NCI-H345 treated with DMSO at 0.1 percent for 48 hours (cell line): ENCODE measurements at regions not wholly inside any gene's neighbourhood (a gene's known extent, or its start where the extent isn't known, plus 50 kb on each side); places are given as distances from the start of the nearest gene placed in this dataset.
"Not testable (repeated sequence)": the region's sequence is repeated elsewhere in the genome, so short reads cannot be mapped to it uniquely, and the experiment has no call there.

ENCODE experiments used
- DNase-seq: peaks from one replicate; lab custom pipeline; 2025; ENCODE audit not compliant: unreplicated experiment; lab: John Stamatoyannopoulos, UW

DNA sequence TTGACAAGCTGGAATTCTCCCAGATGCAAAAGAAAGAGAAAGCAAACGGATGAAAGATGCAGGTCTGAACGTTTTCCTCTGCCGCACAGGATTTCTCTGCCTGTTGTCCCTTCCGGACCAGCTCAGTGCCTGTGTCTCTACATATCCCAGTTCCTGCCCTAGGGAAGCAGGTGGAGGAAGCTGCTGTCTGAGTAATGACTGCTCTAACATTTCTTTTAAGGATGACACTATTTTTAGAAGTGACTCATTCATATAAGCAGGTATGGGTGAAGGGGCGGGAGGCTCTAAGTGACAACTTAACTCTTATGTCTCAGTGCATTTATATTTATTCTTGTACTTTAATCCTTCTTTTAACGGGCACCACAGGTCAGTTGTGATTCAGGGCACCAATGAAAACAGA is 128.8 kb downstream of the SLC24A2 start:
- no peak for DNase-seq

DNA sequence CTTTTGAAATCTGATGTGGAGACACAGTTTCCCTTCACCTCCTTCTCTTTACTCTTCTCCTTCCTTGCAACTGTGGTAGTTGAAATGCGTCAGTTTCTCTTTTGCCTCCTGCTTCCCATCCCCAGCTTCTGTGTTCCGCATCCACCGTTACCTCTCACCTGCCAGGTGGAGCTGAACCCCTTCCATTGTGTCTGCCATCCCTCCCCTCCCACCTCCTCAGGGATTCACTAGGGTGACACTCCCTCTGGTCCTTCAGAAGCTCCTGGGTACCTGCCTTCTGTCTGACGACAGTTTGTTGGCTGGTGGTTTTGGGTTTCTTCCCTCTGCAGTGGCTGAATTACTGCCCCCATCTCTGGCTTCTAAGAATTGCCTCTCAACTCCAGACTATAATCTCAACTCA is 132.1 kb downstream of the SLC24A2 start:
- no peak for DNase-seq

DNA sequence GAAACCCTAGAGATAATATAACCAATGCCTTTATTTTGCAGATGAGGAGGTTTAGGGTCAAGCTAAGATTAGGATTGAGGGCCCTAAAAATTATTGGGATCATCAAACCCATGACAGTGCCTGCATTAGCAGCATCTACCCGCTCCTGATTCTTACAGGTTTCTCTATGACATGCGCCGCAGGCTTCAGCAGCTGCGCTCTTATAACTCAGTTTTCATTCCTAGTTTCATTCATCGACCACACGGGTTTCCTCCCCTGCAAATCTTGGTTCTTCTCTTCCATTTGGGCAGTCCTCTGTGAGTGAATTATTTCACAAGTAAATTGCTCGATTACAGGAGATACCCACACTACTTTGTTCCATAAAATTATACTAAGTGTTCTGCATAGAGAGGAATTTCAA is 137.2 kb downstream of the SLC24A2 start:
- DNase-seq = no peak

DNA sequence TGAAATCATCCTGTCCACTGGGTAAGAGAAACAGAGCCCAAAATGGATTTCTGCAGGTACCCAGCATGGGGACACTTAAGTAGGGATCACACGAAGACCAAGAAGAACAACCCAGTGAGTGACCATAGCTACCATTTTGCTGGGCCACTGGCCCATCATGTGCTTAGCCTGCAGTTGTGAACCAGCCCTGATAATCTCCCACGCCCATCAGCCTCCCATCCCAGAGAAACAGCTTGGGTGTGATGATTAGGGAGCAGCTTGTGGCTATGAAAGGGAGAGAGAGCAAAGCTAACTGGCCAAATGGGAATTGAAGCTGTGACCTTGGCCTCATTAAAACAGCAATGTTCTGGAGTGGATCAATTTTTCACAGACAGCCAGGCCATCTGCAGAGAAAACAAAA is 138.5 kb downstream of the SLC24A2 start:
- DNase-seq = no peak

- no peak for DNase-seq
Observed at GRCh38 chr9:19649336-19650041, 139.3 kb downstream of the SLC24A2 start.

DNA sequence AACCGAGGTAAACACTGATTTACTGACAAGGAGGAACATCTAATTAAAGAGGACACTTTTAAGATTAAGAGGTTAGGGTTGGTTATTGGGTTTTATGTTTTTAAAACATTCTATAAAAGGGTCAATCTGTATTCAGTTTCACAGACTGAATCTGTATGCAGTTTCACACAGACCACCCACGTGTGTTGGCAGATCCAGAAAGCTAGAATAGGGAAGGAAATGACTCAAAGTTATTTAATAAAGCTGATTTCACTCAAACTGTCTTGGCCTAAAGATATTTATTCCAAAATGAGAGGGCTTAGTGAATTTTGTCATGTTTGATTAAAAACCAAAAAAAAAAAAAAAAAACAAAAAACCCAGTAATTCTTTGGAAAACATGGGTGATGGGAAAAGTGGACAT is 140.2 kb downstream of the SLC24A2 start:
- DNase-seq = no peak

- no peak for DNase-seq
Observed at GRCh38 chr9:19643875-19644274, 145.0 kb downstream of the SLC24A2 start.

- no peak for DNase-seq
Observed at GRCh38 chr9:19642256-19642655, 146.6 kb downstream of the SLC24A2 start.

- no peak for DNase-seq
Observed at GRCh38 chr9:19641046-19641445, 147.8 kb downstream of the SLC24A2 start.

GRCh38 chr9:19640014-19640413 is 148.8 kb downstream of the SLC24A2 start:
- no peak for DNase-seq

GRCh38 chr9:19637084-19637483 is 151.8 kb downstream of the SLC24A2 start:
- no peak for DNase-seq

- DNase-seq = no peak
Observed at GRCh38 chr9:19634881-19635280, 154.0 kb downstream of the SLC24A2 start.

DNA sequence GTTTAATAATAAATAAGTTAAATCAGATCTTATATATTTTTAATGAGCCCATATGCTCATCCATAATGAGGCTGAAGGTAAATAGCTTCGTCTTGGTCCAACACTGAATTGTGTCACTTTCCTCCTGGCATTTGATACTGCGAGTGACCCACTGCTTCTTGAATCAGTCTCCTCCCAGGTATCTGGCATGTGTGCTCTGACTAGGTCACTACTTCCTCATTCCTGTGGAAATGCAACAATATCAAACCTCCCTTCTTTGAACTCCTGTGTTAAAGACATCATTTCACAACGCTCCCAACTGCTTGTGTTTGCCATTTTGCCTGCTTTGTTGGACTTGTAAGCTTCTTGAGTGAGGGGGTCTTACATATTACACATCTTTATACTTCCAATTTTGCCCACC is 157.7 kb downstream of the SLC24A2 start:
- DNase-seq = no peak

GRCh38 chr9:19630760-19631159 is 158.1 kb downstream of the SLC24A2 start:
- no peak for DNase-seq

- DNase-seq = no peak
Observed at GRCh38 chr9:19629488-19629887, 159.3 kb downstream of the SLC24A2 start.

GRCh38 chr9:19625426-19625825 is 163.4 kb downstream of the SLC24A2 start:
- not testable (repeated sequence) for DNase-seq

DNA sequence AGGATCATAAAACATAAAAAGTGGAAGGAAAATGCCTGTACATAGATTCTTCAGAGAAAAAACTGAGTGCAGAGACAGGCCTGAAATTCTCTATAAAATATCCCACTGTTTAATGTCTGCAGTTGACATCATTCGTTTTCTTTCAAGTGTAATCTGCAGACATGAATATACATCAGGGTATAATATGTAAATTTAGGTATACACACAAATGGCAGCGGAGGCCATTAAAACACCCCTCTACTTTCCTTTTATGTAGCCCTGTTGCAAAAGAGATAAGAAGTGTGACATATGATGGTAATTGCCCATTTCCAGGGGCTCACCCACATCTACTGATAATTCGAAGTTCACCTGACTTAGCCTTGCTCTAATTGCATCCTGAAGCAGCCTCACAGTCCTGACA is 164.3 kb downstream of the SLC24A2 start:
- no peak for DNase-seq

DNA sequence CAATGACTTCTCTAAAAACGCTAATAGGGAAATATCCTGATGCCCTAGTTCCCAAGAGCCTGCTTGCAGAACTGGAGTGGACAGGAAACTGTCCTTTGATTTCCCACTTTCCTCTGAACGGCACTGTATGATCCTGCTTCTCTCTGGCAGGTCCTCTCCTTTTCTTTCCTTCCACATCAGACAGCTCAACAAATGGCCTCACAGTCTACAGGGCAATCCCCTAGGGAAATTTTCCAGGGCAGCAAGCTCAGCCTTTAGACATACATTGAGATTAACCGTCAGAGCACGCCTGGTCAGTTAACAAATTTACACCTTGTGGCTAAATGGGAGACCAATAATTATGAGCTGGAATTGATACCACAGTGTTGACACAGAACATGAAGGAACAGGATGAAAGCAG is 164.9 kb downstream of the SLC24A2 start:
- no peak for DNase-seq

GRCh38 chr9:19620326-19620725 is 168.5 kb downstream of the SLC24A2 start:
- DNase-seq = no peak

- no peak for DNase-seq
Observed at GRCh38 chr9:19619221-19619620, 169.6 kb downstream of the SLC24A2 start.

DNA sequence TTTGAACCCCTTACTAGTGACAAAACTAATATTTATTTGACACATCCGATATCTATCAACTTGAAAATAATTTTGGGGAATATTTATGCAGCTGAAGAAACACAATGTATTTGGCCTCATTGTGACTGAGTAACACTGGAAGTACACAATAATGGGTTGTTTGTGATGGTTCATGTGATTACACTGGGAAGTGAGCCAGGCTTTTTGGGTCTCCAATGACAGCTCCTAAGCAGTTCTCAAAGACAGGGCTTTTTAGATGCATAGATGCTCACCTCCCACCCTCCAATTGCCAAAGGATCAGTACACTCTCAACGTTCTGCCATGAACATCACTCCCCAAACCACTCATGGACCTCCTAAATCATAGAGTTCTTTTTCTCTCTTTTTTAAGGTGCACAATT is 170.0 kb downstream of the SLC24A2 start:
- DNase-seq = no peak

GRCh38 chr9:19615036-19615624 is 173.7 kb downstream of the SLC24A2 start:
- DNase-seq = no peak

DNA sequence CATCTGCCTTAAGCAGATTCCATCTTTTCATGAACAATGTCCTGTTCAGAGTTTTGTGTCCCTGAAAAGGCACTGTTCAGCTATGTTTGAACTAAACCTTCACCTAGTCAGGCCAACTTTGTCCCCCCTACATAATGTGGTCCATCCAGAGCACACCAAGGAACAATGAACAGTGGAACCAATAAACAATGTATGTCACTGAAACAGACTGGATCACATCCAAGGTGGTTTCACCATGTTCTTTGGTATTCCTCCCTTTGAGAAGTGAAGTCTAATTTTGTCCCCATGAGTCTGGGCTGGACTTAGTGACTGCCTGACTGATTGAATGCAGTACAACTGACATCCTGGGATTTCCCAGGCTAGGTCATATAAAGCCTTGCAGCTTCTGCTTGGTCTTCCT is 174.5 kb downstream of the SLC24A2 start:
- no peak for DNase-seq
